HPDE6-E6E7 (cell line): ENCODE measurements at regions not wholly inside any gene's neighbourhood (a gene's known extent, or its start where the extent isn't known, plus 50 kb on each side); places are given as distances from the start of the nearest gene placed in this dataset.
"Not testable (repeated sequence)": the region's sequence is repeated elsewhere in the genome, so short reads cannot be mapped to it uniquely, and the experiment has no call there.

Experiments used
- DNase-seq: peaks from one replicate; pipeline ENCODE4 v3.0.0; 2011; ENCODE audit warnings: missing footprints; ENCODE audit errors: extremely low spot score

DNA sequence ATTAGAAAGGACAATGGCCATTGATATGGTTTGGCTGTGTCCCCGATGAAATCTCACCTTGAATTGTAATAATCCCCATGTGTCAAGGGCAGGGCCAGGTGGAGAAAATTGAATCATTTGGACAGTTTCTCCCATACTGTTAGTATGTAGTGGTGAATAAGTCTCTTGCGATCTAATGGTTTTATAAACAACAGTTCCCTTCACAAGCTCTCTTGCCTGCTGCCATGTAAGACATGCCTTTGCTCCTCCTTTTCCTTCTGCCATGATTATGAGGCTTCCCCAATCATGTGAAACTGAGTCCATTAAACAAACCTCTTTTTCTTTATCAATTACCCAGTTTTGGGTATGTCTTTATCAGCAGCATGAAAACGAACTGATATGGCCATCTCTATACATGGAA, 302.7 kb downstream of the SFMBT2 start:
- DNase-seq, result no peak

DNA sequence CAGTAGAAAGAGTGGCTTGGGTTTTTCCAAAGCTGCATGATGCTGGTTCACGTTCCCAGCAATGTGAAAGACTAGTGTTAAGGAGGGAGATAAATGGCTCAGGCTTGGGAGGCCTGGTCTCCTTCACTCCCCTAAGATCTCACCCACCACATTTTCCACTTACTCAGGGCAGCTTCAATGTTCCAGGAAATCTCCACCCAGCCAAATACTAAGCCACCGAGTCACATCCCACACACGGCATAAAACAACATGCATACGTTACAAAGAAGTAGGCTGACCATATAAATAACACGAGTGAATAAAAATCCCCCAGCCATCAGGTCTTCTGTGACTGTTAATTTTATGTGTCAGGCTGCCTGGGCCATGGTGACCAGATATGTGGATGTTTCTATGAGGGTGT, 303.5 kb downstream of the SFMBT2 start:
- no peak for DNase-seq

DNA sequence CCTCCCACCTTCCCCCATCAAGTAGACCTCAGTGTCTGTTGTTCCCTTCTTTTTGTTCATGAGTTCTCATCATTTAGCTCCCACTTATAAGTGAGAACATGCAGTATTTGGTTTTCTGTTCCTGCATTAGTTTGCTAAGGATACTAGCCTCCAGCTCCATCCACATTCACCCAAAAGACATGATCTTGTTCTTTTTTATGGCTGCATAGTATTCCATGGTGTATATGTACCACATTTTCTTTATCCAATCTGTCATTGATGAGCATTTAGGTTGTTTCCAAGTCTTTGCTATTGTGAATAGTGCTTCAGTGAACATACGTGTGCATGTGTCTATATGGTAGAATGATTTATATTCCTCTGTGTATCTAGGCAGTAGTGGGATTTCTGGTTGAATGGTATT, 306.5 kb downstream of the SFMBT2 start:
- not testable (repeated sequence) for DNase-seq

DNA sequence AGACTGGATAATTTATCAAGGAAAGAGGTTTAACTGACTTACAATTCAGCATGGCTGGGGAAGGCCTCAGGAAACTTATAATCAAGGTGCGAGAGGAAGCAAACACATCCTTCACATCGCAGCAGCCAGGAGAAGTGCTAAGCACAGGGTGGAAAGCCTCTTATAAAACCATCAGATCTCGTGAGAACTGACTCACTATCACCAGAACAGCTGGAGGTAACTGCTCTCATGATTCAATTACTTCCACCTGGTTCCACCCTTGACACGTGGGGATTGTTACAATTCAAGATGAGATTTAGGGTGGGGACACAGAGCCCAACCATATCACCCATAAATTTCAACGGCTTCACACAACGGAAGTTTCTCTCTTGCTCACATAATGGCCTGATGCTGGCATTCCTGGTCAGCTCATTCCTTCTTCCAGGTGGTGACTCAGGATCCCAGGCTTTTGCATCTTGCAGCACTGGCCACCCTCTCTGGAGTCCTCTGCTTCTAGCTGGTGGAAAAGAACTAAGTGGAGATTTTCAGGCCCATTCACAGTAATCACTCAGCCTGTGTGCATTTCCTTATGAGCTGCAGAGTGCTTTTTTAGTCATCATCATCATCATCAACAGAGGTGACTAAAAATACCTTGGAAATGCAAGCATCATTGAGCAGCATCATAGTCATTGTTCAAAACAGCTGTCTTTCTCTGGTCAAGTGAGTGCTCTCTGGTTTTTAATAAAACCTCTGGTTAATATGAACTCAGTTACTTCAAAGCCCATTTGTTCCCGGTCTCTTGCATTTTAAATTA, 308.1 kb downstream of the SFMBT2 start:
- no peak for DNase-seq

DNA sequence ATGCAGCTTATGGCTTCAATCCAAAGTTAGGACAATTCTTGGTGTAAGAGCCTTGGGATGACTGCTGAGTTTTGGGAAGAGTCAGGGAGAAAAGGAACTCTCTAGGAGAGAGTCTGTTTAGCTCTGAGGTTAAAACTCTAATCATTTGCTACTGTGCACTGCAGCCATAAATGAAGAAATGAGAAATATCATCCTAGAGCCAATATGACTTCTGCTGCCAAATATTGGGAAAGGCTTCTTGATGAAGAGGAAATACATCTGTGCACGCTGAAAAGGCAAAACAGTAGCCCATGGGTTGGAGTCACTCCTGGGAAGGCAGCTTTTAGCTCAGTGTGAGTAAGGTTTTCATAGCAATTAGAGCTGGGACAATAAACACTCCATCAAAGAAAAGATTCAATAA, 308.8 kb downstream of the SFMBT2 start:
- DNase-seq, result no peak

DNA sequence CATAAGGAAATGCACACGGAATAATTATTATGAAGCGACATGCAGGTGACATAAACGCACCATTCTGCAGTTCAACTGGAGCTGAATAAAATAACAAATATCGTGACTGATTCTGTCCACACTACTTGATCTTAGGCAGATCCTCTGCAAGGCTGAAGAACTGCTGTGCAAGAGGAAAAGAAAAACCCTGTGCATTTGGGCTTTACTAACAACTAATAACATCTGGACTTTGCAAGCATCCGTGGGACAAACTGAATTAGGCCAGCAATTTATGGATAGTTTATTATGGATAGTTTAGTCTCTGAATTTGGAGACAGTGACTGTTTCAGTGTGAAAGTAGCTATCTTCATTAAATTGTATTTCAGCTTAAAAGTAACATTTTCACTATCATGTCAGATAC, 309.4 kb downstream of the SFMBT2 start:
- DNase-seq, result no peak

DNA sequence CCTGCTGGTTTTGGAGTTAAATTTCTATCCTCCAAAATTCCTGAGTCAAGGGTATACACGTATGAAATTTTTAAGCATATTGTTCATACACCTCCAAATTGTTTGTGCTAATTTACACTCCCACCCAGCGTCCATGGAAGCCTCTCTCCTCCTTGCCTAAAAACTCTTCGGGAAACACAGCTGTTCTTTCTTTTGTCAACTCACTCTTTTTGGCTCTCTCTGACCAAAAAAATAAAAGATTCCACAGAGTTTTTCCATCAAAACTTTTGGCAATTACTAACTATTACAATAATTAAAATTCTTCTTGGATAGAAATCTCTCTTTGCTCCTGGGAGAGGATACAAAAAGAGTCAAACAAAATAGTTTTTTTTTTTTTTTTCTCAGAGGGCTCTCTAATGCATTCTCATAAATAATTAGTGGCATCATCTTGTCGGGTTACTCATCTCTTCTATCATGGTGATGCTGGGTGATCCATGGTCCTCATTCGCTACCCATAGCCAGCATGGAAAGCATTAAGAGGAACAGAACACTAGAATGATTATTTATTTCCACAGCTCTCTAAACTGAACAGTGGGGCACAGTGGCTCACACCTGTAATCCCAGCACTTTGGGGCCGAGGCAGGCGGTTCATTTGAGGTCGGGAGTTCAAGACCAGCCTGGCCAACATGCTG, 310.7 kb downstream of the SFMBT2 start:
- DNase-seq, result no peak

DNA sequence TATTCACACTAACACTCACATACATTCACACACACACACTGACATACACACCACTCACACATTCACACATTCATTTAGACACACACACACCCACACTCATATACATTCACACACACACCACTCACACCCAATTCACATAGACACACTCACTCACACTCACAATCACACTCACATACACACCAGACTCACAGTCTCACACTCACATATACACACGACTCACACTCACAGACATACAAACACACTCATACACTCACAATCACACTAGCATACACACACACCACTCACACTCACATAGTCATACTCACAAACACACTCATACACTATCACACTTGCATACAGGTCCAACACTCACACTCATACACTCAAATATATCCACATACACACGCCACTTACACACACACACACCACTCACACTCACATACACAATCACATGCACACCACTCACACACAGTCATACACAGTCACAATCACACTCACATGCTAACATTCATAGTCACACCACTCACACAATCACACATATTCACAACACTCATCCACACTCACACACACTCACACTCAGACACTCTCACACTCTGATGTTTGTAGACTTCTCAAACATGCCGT, 312.6 kb downstream of the SFMBT2 start:
- DNase-seq, result no peak

DNA sequence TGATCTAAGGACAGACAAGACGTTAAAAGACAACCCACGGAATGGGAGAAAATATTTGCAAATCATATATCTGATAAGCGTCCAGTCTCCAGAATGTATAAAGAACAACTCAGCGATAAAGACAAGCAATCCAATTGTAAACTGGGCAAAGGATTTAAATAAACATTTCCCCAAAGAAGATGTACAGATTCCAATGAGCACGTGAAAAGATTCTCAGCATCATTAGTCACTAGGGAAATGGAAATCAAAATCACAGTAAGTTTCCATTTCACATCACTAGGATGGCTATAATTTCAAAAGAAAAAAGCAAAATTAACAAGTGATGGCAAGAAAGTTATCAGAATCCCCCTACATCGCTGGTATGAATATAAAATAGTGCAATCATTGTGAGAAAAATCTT, 316.1 kb downstream of the SFMBT2 start:
- DNase-seq, result no peak

DNA sequence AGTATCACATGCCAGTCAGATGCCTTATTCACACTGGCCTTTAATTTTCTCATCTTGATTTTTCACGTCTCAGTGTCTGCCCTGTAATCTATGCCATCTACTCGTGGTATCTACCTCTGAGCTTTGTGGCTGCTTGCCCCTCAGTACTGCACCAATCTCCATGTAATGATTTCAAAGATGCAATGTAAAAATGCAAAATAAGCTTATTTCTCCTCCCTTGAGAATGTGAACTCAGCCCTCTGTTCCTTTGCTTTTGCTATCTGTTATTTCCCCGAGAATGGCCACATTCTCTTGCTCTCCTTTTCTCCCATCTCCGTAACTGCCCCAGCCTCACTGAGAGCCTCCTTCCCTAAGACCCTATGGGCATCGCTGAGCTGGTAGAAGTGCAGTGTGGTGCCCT, 317.5 kb downstream of the SFMBT2 start:
- no peak for DNase-seq

DNA sequence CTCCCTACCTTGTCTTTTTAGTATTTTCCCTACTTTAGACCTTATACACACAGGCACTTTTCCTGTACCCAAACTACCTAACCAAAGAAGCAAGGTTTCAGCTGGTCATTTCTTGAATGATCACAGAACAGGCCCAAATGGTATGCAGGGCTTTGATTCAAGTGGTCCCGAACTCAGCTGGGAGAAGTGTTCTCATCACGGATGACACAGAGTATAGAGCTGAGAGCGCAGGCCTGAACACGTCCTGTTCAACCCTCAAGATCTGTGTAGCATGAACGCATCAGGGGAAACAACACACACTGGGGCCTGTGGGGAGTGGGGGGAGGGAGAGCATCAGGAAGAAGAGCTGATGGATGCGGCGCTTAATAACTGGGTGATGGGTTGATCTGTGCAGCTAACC, 318.2 kb downstream of the SFMBT2 start:
- DNase-seq, result no peak

DNA sequence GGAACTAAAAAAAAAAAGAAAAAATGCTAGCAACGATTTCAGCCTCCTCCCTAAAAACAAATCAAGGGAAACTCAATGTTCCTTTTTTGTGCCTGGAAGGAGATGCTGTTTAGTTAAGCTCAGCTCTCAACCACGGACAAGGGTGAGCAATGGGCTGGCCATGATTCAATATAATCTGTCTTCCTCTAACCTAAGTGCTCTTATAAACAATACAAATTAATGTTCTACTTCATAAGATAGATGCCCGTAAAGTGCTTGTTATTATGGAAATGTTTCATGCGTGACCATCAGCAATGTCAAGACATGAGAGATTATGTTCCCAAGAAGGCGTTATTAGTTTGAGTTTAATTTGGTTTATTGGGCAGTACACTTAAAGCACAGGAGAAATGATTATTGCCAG, 320.3 kb downstream of the SFMBT2 start:
- DNase-seq, result no peak

DNA sequence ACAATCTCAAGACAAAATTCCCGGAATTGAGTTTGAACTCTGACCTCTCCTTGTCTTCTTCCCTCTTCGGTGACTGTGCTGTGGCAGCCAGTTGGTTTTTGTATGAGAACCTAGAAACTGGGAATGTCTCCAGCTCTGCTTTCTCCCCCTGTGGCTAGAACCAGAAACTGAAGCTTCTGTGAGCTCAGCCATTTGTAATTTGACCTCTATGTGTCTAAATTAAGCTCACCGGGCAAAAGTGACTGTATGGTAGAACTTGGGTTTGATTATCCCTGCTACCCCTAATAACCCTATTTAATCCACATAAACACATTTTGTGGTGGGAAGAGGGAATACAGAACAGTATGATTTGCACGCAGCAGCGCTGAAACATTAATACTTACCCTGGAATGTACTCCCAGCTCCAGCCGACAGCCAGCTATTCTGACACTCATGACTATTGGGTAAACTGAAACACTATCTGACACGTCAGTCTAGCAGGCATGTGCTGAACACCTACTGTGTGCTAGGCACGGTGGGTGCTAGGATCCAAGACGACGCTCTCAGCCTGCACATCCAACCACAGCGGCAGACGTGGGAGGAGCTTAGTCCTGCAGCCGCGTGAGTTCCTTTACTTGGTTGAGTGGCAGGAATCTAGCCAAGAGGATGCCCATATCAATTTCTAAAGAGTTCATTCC, 324.8 kb downstream of the SFMBT2 start:
- no peak for DNase-seq

DNA sequence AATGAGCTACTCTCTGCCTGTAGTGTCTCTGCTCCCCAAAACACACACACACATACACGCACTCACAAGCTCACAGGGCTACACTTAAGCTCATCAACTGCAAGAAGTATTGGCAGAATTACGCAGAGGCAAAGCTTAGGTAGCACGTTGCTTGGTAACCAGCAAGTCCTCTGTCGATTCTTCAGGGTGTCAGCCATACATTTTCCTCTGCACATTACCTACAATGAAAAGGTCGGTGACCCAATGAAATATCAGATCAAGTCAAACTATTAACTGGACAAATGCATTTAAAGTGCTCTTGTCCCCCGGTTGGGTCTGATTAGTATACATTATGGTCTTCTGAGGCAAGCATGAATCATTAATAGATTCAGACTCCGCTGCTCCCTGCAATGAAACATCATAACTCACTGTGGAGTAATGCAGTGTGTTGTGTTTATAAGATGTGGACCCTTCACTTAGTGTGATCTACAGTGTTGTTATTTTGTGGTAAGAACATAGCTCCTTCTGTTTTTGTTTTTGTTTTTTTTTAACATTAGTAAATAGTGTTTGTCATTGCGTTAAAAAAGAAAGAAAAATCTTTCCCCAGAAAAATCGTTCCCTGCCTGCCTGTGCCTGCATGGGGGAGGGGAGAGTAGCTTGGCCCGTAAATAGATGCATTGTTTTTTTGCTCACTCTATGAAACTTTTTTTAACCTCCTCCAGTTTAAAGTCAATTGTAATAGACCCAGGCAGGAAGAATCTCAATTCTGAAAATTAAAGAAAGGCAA, 325.5 kb downstream of the SFMBT2 start:
- DNase-seq, result no peak

DNA sequence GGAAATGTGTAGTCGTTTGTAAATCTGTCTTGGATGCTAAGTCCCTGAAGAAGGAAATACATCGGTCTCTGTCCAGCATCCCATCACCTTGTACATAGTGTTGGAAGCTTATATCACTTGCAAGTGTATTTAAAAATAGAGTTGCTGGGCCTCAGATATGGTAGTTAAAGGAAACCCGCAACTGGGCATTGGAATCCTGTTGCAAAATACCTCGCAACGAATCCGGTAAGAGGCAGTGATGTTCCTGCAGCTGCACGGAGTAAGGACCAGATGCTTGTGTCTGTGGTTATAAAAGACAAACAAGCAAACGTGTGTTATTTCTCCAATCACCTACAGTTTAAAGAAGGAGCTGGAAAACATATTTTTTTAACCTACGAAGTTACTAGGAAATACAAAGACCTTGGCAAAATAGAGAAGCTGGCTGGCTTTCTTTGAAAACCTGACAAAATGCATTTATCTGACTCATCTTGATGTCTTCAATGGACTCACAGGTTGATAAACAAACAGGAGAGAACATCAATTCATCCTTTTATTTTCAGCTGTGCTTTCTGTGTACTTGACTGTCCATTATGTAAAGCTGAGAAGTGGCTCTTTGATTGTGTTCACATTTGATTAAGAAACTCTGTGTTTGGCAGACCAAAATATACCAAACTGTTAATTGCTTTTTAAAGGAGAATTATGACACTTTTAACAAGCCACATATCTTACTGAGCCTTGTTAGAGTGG, 326.4 kb downstream of the SFMBT2 start:
- DNase-seq, result no peak

DNA sequence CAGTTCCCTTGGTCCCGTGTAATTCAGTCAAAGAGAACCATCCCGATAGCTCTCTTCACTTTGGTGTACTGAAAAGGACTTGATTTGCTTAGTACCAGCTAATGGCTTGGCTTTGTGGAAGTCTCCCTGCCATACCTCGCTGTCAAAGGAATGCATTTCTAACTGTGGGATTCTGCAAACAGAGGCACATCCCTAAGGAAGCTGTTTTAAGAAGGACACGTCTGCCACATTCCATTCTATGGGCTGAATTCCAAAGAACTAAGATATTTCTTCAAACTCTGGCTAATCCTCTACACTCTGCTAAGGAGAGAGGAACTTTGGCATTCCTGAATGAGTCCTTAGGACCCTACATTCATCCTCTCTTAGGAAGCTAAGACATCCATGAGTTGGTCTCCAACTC, 327.9 kb downstream of the SFMBT2 start:
- no peak for DNase-seq

DNA sequence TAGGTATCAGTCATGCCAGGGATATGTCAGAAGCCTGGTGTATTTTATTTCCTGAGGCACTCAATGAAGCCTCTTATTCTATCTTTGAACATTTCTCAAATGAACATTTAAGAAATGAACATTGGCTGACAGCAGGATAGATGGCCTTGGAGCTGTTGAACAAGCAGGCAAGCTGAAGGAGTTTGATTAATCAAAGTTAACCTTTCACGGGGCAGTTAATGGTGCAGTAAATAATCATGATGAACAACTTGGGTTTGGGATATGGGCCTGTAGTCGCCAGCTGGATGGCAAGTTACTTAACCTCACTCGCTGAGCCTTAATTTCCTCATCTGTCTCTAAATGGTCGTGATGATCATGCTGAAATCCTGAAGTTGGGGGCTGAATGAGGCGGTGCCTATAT, 333.0 kb downstream of the SFMBT2 start:
- no peak for DNase-seq

DNA sequence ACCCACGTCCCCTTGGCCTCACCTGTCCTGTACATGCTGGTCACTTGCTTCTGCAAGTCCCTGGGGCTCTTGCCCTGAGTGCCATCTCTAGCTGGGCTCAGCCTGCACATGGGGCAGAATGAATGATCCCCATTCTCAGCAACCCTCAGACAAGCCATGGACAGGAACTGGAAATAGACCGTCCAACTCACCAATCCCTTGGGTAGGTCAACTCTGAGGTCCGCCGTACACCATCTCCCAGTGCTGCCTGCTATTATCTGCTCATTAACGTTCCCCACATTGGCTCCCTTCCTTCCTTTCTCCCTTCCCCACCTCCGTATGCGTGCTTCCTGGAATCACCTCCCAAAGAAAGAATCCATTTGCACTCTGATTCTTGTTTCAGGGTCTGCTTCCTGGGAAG, 335.0 kb downstream of the SFMBT2 start:
- no peak for DNase-seq

DNA sequence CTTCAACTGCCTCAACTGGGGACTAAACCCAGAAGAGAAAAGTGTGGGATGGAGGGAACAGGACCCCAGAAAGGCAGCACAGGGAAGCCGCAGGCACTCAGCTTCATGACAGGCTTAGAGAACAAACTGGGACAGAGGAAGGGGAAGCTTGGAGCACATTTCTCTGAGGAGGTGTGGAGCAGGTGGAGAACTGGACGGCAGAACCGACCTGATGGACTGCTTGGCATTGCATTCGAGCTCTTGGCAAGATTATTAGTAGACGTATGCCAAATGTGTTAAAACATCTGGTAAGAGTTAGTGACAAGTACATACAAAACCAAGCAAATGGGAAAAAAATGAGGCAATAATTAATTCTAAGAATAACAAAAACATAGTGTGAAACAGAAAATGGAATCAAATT, 335.7 kb downstream of the SFMBT2 start:
- no peak for DNase-seq

DNA sequence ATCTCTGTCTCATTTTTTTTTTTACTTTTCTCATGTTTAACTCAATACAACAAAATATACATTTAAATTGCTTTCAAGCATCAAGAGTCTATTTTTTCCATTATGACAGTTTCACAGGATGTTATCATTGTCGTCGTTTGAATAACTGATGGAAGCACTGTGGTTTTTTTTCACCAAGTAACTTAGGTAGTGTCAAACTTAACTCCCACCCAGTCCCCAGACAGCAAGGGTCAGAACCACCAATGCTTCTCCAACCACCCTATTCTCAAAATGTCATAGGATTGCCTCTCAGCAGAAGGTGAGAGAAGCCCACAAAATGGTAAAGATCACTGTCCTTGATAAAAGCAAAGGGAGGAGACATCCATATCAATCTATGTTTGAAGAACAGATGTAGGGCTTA, 339.4 kb downstream of the SFMBT2 start:
- no peak for DNase-seq

DNA sequence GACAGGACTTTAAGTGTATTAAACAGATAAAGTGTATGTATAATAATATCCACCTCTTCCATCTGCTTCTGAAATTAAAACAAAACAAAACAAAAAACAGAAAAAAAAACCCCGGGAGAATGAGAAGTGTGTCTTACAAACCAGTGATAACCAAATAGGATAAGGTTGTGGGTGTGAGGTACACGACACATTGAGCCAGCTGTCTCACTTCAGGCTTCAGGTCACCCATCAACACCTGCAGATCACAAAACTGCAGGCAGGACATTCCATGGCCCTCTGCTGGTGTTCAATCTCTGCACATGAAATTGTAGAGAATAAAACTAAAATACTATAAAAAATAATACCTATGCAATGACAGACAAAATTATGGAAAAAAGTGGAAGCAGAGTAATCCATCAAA, 339.9 kb downstream of the SFMBT2 start:
- no peak for DNase-seq
